Endothelial cell of umbilical vein (primary cell): ENCODE measurements at regions not wholly inside any gene's neighbourhood (a gene's known extent, or its start where the extent isn't known, plus 50 kb on each side); places are given as distances from the start of the nearest gene placed in this dataset.

Source experiments
- BruUV-seq: library from RNA; stranded (reverse); fragments of 400-500 nt; replicated peaks from 2 replicates; lab custom pipeline; 2021; lab: Mats Ljungman, UMichigan
- CTCF ChIA-PET: fragments of 300-600, 350-600 bp; sonication (Branson Sonifier 250); formaldehyde crosslinking; loops from one replicate; lab custom pipeline; 2021; ENCODE audit warnings: antibody characterized with exemption, inconsistent platforms; lab: Charles Lee
- POLR2A ChIA-PET: fragments of 300-600, 350-600 bp; sonication (Branson Sonifier 250); formaldehyde crosslinking; loops from one replicate; lab custom pipeline; 2021; ENCODE audit warnings: antibody characterized with exemption, inconsistent platforms; lab: Charles Lee
- DNase-seq: peaks from one replicate; pipeline ENCODE4 v3.0.0-alpha.2; 2011; ENCODE audit warnings: low read depth, low spot score
- FAIRE-seq: peaks from 2 replicates; lab custom pipeline; 2011; peaks lifted over from hg19 to GRCh38; lab: Jason Lieb, UNC
- H2AFZ ChIP-seq: 2 replicates; pipeline ENCODE4 v1.6.0; 2012; ENCODE audit warnings: low read depth, low read length, control low read depth, inconsistent platforms
- H3K27ac ChIP-seq: 2 replicates; pipeline ENCODE4 v1.5.1; 2011; ENCODE audit warnings: low read depth, mild to moderate bottlenecking, control low read depth, low read length, moderate library complexity; ENCODE audit not compliant: insufficient read depth
- H3K27me3 ChIP-seq, 2 experiments: 2 replicates each; pipeline versions ENCODE4 v1.6.0 to v1.6.1; 2011; ENCODE audit warnings: low read length in 2 of 2, mixed read lengths in 1 of 2; ENCODE audit not compliant: control insufficient read depth in 2 of 2, insufficient read depth in 2 of 2
- H3K36me3 ChIP-seq, 2 experiments: 2 replicates in 1 of 2; 3 replicates in 1 of 2; pipeline ENCODE4 v1.5.1; 2011; ENCODE audit warnings: low read length in 2 of 2, mild to moderate bottlenecking in 1 of 2, moderate library complexity in 1 of 2; ENCODE audit not compliant: control insufficient read depth in 2 of 2, insufficient read depth in 2 of 2; ENCODE audit errors: extremely low read depth in 1 of 2
- H3K4me1 ChIP-seq: 3 replicates; pipeline ENCODE4 v1.5.1; 2011; ENCODE audit warnings: mild to moderate bottlenecking, low read length; ENCODE audit not compliant: control insufficient read depth, insufficient read depth; ENCODE audit errors: extremely low read depth
- H3K4me2 ChIP-seq: 2 replicates; pipeline ENCODE4 v1.6.1; 2011; ENCODE audit warnings: low read length, control low read depth, mixed read lengths; ENCODE audit not compliant: insufficient read depth
- H3K4me3 ChIP-seq, 3 experiments: fragments of 200-600 bp in 1 of 3; sonication (generic), shearing (Covaris generic) in 1 of 3; replicated peaks in 1 of 3; 2 replicates each; pipeline ENCODE4 v1.5.1; 2011 to 2016; ENCODE audit warnings: control low read depth in 3 of 3, low read length in 3 of 3, mild to moderate bottlenecking in 2 of 3, inconsistent platforms in 1 of 3, low read depth in 1 of 3, moderate library complexity in 1 of 3; ENCODE audit not compliant: insufficient read depth in 1 of 3
- H3K79me2 ChIP-seq: 2 replicates; pipeline ENCODE4 v1.6.0; 2012; ENCODE audit warnings: low read length, inconsistent platforms; ENCODE audit not compliant: control insufficient read depth, insufficient read depth
- H3K9ac ChIP-seq: replicated peaks from 2 replicates; pipeline ENCODE3; 2011; ENCODE audit warnings: low read length, control low read depth; ENCODE audit not compliant: insufficient read depth; ENCODE audit errors: extremely low read depth
- H3K9me1 ChIP-seq: replicated peaks from 3 replicates; pipeline ENCODE4 v1.6.0; 2011; ENCODE audit warnings: mild to moderate bottlenecking, low read length; ENCODE audit not compliant: control insufficient read depth, insufficient read depth; ENCODE audit errors: extremely low read depth
- H3K9me3 ChIP-seq: replicated peaks from 2 replicates; pipeline ENCODE4 v1.5.1; 2012; ENCODE audit warnings: low read length, inconsistent platforms; ENCODE audit not compliant: control insufficient read depth, insufficient read depth
- H4K20me1 ChIP-seq: replicated peaks from 2 replicates; pipeline ENCODE3; 2011; ENCODE audit warnings: mild to moderate bottlenecking, low read length; ENCODE audit not compliant: control insufficient read depth, insufficient read depth; ENCODE audit errors: extremely low read depth
- EZH2 ChIP-seq: IDR thresholded peaks from 2 replicates; pipeline ENCODE4 v1.6.1; 2012; ENCODE audit warnings: borderline replicate concordance, low read depth, mild to moderate bottlenecking, moderate library complexity, low read length, inconsistent platforms; ENCODE audit not compliant: severe bottlenecking
- FOS ChIP-seq: IDR thresholded peaks from 2 replicates; pipeline ENCODE4 v1.6.1; 2011; ENCODE audit warnings: mild to moderate bottlenecking, low read length, moderate library complexity, borderline replicate concordance; ENCODE audit not compliant: insufficient read depth
- GATA2 ChIP-seq: IDR thresholded peaks from 2 replicates; pipeline ENCODE4 v1.7.0; 2011; ENCODE audit warnings: low read depth, mild to moderate bottlenecking, moderate library complexity, mixed read lengths, low read length; ENCODE audit not compliant: insufficient read length, insufficient read depth
- JUN ChIP-seq: IDR thresholded peaks from 2 replicates; pipeline ENCODE4 v1.6.1; 2011; ENCODE audit warnings: borderline replicate concordance, low read depth; ENCODE audit not compliant: insufficient read length, insufficient read depth
- MYC ChIP-seq: IDR thresholded peaks from one replicate; pipeline ENCODE4 v1.6.1; 2011; ENCODE audit warnings: mild to moderate bottlenecking, low read depth, low read length
- POLR2A ChIP-seq: IDR thresholded peaks from 2 replicates; pipeline ENCODE4 v1.6.1; 2012; ENCODE audit warnings: low read depth, mild to moderate bottlenecking, control low read depth, low read length
- POLR2AphosphoS5 ChIP-seq: IDR thresholded peaks from 2 replicates; pipeline ENCODE4 v1.6.1; 2012; ENCODE audit warnings: low read depth, mild to moderate bottlenecking, control low read depth, low read length, moderate library complexity; ENCODE audit not compliant: insufficient read depth
- dilution Hi-C: fragments of 300-500 bp; cut with MboI; formaldehyde crosslinking; loops from one replicate; pipeline ENCODE4 v1.15.0; 2019; ENCODE audit warnings: low sequenced_read_pairs; ENCODE audit not compliant: extremely low pct_ligation_motif_present
- intact Hi-C: fragments of 100-400 bp; cut with micrococcal nuclease; formaldehyde crosslinking; loops from one replicate; pipeline ENCODE4 v1.10.0; 2022
- TF ChIP-seq, protein P1 (sequence below): IDR thresholded peaks from 2 replicates; pipeline ENCODE4 v1.6.1; 2011; ENCODE audit not compliant: insufficient read depth, insufficient read length
- TF ChIP-seq, protein P2 (sequence below), 2 donors: IDR thresholded peaks; 1 replicate in 1 of 2; 2 replicates in 1 of 2; pipeline ENCODE4 v1.5.1; 2011; ENCODE audit warnings: low read length in 2 of 2, mild to moderate bottlenecking in 2 of 2, moderate library complexity in 2 of 2, control low read depth in 1 of 2, inconsistent platforms in 1 of 2, low read depth in 1 of 2; ENCODE audit not compliant: insufficient read depth in 1 of 2; ENCODE audit errors: extremely low read depth in 1 of 2

DNA sequence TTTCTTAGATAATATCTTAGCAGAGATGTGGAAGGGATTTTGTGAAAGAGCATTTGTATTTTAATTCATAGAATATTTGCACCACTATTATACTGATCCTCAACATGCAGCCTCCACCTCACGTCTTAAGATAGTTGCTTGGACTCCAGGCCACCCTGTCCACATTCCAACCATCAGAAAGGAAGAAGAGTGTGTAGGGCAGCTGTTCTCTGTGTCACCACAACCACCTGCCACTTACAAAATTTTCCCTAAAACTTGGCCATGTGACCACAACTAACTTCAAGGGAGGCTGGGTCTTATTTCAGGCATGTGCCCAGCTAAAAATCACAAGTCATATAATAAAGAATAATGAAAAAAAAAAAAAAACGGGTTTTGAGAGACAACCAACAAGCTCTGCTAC lies 528.1 kb downstream of the RAB28 start:
- Histone ChIP-seq H3K4me2 (no peak overlapping the region), H3K36me3 (no peaks in the 10 kb centered on the region), H3K9me1 (no peaks in the 10 kb centered on the region), H3K79me2 (no peaks in the 10 kb centered on the region), H3K9me3 (no peaks in the 10 kb centered on the region), H3K4me1 (no peaks in the 10 kb centered on the region), H3K4me3 (no peak overlapping the region), H2AFZ (no peak overlapping the region), H3K9ac (no peak overlapping the region), H3K27me3 (no peaks in the 10 kb centered on the region), H4K20me1 (no peaks in the 10 kb centered on the region), H3K27ac (no peak overlapping the region)
- ChIA-PET POLR2A (no interaction called here), CTCF (no interaction called here)
- DNase-seq (no peak), FAIRE-seq (no peak)
- dilution Hi-C loops (no loop called here), intact Hi-C loops (no loop called here)
- TF ChIP-seq FOS = no peak
- no peak for TF ChIP-seq JUN
- no peak for TF ChIP-seq MYC
- BruUV-seq = no TSS peak

DNA sequence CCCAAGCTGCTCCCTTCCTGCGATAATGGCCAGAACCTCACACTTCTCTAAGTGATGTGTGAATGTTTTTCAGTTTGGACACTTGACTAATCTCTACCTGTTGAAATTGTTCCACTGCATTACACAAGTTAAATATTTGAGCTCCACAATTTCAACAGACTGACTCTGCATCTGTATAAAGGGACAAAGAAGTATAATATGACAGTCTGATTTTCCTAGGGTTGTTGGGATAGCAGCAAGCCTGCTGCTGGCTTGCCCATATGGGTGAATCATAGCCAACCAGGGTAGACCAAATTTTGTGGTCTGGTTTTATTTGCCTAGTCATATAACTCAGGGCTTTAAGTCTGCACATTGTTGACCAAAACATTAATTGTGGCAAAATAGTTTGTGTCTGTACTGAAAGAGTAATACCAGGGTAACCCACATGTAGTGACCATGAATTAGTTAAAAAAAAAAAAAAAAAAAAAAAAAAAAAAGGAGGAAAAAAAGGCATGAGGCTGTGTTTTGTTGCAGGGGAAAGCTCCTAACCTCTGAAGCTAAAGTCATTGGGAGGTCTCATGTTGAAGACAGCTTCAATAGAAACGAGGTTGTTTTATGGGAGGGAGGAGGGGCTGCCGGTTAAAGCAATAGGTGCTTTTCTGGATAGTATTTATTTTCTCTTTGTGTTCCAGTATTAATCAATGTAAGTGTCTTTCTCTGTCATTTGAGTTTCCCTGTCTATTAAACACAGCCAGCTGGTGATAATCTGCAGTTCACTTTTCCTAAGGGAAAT lies 534.2 kb downstream of the RAB28 start:
- dilution Hi-C loops (no loop called here), intact Hi-C loops (no loop called here)
- H3K79me2 ChIP-seq = no peaks in the 10 kb centered on the region
- H3K27me3 ChIP-seq = no peaks in the 10 kb centered on the region
- H2AFZ ChIP-seq = no peak overlapping the region
- no peak overlapping the region for H3K27ac ChIP-seq
- H3K4me3 ChIP-seq = no peak overlapping the region
- no peak overlapping the region for H3K4me2 ChIP-seq
- POLR2A ChIA-PET = no interaction called here
- BruUV-seq = no TSS peak
- FAIRE-seq (no peak), DNase-seq (no peak)
- H3K36me3 ChIP-seq = no peaks in the 10 kb centered on the region
- no peak overlapping the region for H3K9ac ChIP-seq
- H3K4me1 ChIP-seq = no peaks in the 10 kb centered on the region
- CTCF ChIA-PET = no interaction called here
- H3K9me3 ChIP-seq = no peaks in the 10 kb centered on the region
- no peaks in the 10 kb centered on the region for H4K20me1 ChIP-seq
- H3K9me1 ChIP-seq = no peaks in the 10 kb centered on the region
- no peak for TF ChIP-seq MYC
- TF ChIP-seq POLR2A = no peak
- TF ChIP-seq FOS = no peak
- TF ChIP-seq, protein P1, sequence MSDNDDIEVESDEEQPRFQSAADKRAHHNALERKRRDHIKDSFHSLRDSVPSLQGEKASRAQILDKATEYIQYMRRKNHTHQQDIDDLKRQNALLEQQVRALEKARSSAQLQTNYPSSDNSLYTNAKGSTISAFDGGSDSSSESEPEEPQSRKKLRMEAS = no peak
- TF ChIP-seq, protein P2, sequence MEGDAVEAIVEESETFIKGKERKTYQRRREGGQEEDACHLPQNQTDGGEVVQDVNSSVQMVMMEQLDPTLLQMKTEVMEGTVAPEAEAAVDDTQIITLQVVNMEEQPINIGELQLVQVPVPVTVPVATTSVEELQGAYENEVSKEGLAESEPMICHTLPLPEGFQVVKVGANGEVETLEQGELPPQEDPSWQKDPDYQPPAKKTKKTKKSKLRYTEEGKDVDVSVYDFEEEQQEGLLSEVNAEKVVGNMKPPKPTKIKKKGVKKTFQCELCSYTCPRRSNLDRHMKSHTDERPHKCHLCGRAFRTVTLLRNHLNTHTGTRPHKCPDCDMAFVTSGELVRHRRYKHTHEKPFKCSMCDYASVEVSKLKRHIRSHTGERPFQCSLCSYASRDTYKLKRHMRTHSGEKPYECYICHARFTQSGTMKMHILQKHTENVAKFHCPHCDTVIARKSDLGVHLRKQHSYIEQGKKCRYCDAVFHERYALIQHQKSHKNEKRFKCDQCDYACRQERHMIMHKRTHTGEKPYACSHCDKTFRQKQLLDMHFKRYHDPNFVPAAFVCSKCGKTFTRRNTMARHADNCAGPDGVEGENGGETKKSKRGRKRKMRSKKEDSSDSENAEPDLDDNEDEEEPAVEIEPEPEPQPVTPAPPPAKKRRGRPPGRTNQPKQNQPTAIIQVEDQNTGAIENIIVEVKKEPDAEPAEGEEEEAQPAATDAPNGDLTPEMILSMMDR (IDR thresholded peaks at IDR 0.05; ENCODE audit: extremely low read depth in 1 of 2, insufficient read depth in 1 of 2, low read depth in 1 of 2, low read length in 2 of 2) = no peak
- TF ChIP-seq JUN = no peak
- TF ChIP-seq GATA2 = no peak
- TF ChIP-seq POLR2AphosphoS5 = no peak
- TF ChIP-seq EZH2 = no peak
